ENCODE measurements at regions not wholly inside any gene's neighbourhood (a gene's known extent, or its start where the extent isn't known, plus 50 kb on each side); places are given as distances from the start of the nearest gene placed in this dataset.

- no peak for TF ChIP-seq CTCF (IDR thresholded peaks at IDR 0.05 in 2 of 3, conservative IDR thresholded peaks at IDR 0.05 in 1 of 3; ENCODE audit: insufficient read depth in 2 of 3, low read depth in 1 of 3, low read length in 3 of 3)
- no peak for TF ChIP-seq SMARCE1 (IDR thresholded peaks at IDR 0.05)
Observed at GRCh38 chr5:169503886-169504285, 79.7 kb upstream of the SPDL1 start.

Data from K562 (cell line).